ENCODE measurements at regions not wholly inside any gene's neighbourhood (a gene's known extent, or its start where the extent isn't known, plus 50 kb on each side); places are given as distances from the start of the nearest gene placed in this dataset.

DNA sequence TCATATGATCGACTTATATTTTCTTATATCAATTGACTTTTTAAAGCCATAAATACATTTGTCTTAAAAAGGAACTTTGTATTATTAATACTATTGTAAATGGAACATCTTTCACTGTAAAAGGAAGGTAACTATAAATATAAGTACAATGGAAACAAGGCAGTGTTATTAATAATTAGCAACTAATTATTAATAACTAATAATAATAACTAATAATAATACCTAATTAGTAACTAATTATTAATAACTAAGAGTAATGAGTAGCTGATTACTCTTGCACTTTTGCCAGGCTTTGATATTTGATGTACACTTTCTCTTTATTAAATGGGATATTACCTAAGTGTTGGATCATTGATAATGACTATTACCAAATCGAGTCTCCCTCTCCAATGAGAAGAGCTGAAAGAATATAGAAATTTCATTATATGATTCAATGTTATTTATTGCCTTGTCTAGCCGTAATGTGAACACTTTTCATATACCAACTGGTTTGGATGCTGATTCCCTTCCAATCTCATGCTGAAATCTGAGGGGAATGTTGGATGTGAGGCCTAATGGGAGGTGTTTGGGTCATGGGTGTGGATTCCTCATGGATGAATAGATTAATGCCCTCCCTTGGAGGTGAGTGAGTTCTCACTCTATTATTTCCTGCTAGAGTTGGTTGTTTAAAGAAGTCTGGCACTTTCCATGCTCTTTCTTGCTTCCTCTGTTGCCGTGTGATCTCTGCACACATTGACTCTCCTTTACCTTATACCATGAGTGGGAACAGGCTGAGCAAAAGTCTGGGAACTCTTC is 202.1 kb upstream of the ZBTB20 start:
- Mint-ChIP-seq H3K4me3 (no peak overlapping the region), H3K9me3 (peaks cover 10% of the 10 kb centered on the region), H3K27me3 (ENCODE audit: low read depth) (no peaks in the 10 kb centered on the region), H3K27ac (no peak overlapping the region), H3K4me1 (peaks cover 11% of the 10 kb centered on the region), H3K36me3 (no peaks in the 10 kb centered on the region)
- DNase-seq (ENCODE audit: low spot score in 2 of 2, unreplicated experiment in 2 of 2): no peak
- TF ChIP-seq, protein P1, sequence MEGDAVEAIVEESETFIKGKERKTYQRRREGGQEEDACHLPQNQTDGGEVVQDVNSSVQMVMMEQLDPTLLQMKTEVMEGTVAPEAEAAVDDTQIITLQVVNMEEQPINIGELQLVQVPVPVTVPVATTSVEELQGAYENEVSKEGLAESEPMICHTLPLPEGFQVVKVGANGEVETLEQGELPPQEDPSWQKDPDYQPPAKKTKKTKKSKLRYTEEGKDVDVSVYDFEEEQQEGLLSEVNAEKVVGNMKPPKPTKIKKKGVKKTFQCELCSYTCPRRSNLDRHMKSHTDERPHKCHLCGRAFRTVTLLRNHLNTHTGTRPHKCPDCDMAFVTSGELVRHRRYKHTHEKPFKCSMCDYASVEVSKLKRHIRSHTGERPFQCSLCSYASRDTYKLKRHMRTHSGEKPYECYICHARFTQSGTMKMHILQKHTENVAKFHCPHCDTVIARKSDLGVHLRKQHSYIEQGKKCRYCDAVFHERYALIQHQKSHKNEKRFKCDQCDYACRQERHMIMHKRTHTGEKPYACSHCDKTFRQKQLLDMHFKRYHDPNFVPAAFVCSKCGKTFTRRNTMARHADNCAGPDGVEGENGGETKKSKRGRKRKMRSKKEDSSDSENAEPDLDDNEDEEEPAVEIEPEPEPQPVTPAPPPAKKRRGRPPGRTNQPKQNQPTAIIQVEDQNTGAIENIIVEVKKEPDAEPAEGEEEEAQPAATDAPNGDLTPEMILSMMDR (IDR thresholded peaks at IDR 0.05; ENCODE audit: unreplicated experiment): no peak

DNA sequence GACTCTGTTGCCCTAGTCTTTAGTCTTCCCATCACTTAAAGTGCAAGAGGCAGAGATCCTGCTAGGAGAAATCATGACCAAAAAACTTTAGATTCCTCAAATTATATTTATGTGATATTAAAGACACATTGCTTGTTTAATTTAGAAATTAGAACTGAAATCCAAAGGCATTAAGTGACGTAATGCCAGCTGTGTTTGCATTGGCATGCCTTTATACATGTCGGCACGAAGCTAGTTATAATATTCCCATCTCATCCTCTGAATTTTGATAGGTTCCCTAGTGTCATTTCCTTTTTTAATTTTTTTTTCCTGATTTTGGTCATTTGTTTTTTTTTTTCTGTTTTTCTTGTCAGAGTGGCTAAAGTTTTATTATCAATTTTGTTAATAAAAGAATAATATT is 203.5 kb upstream of the ZBTB20 start:
- TF ChIP-seq, protein P1 (IDR thresholded peaks at IDR 0.05; ENCODE audit: unreplicated experiment): no peak
- Mint-ChIP-seq H3K36me3 (no peaks in the 10 kb centered on the region), H3K9me3 (peaks cover 18% of the 10 kb centered on the region), H3K4me1 (peaks cover 11% of the 10 kb centered on the region), H3K27me3 (ENCODE audit: low read depth) (no peaks in the 10 kb centered on the region), H3K27ac (no peak overlapping the region), H3K4me3 (no peak overlapping the region)
- no peak for DNase-seq (ENCODE audit: low spot score in 2 of 2, unreplicated experiment in 2 of 2)

DNA sequence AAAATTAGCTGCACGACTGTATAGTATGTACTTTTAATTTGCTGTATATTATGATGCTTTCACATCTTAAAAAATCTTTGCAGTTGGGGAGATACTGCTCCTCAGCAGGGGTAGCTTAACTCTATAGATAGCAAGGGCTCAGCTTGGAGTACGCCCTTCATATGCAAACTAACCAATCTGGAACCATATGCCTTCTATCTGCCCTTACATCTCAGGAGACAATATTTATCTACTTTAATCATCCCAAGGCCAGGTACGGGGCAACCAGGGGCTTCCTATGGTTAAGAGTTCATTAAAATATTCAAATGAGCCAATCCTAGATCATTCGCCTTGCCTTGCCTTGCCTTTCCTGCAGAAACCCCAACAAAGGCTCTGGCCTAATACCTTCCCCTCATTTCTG is 204.1 kb upstream of the ZBTB20 start:
- Mint-ChIP-seq H3K27ac (no peak overlapping the region), H3K4me1 (peaks cover 11% of the 10 kb centered on the region), H3K36me3 (no peaks in the 10 kb centered on the region), H3K9me3 (peaks cover 24% of the 10 kb centered on the region), H3K27me3 (ENCODE audit: low read depth) (no peaks in the 10 kb centered on the region), H3K4me3 (no peak overlapping the region)
- TF ChIP-seq, protein P1 (IDR thresholded peaks at IDR 0.05; ENCODE audit: unreplicated experiment): no peak
- no peak for DNase-seq (ENCODE audit: low spot score in 2 of 2, unreplicated experiment in 2 of 2)

DNA sequence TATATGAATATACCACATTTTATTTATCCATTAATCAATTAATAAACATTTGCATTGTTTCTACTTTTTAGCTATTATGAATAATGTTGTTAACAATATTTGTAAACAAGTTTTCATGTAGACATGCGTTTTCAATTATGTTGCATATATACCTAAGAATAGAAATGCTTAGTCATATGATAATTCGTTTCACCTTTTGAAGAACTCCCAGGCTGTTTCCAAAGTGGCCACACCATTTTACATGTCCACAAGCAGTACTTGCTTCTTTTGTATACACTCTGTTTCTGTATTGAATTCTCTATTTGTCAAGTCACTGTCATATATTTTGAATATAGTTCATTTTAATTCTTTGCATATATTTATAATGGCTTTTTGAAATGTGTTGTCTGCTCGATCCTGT is 206.9 kb upstream of the ZBTB20 start:
- peaks cover 2% of the 10 kb centered on the region for H3K4me1 Mint-ChIP-seq
- no peaks in the 10 kb centered on the region for H3K36me3 Mint-ChIP-seq
- no peaks in the 10 kb centered on the region for H3K27me3 Mint-ChIP-seq (ENCODE audit: low read depth)
- H3K4me3 Mint-ChIP-seq: no peak overlapping the region
- peaks cover 37% of the 10 kb centered on the region for H3K9me3 Mint-ChIP-seq
- no peak overlapping the region for H3K27ac Mint-ChIP-seq
- no peak for DNase-seq (ENCODE audit: low spot score in 2 of 2, unreplicated experiment in 2 of 2)
- TF ChIP-seq, protein P1 (IDR thresholded peaks at IDR 0.05; ENCODE audit: unreplicated experiment): no peak

DNA sequence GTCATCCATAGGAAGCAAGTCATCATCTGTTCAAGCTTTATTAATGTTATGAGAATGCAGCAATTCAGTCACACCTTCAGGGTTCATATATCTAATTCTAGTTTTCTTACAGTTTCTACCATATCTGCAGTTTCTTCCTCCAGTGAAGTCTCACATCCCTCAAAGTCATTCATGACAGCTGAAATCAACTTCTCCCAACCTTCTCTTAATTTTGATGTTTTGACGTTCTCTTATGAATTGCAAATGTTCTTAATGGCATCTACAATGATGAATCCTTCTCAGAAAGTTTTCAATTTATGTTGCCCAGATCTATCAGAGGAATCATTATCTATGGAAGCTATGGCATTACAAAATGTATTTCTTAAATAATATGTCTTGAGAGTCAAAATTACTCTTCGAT is 210.4 kb upstream of the ZBTB20 start:
- DNase-seq (ENCODE audit: low spot score in 2 of 2, unreplicated experiment in 2 of 2): no peak
- H3K27me3 Mint-ChIP-seq (ENCODE audit: low read depth): no peaks in the 10 kb centered on the region
- H3K9me3 Mint-ChIP-seq: peaks cover 34% of the 10 kb centered on the region
- H3K4me1 Mint-ChIP-seq: peaks cover 9% of the 10 kb centered on the region
- TF ChIP-seq, protein P1 (IDR thresholded peaks at IDR 0.05; ENCODE audit: unreplicated experiment): no peak
- no peak overlapping the region for H3K4me3 Mint-ChIP-seq
- H3K27ac Mint-ChIP-seq: no peak overlapping the region
- H3K36me3 Mint-ChIP-seq: no peaks in the 10 kb centered on the region
